ENCODE measurements at regions not wholly inside any gene's neighbourhood (a gene's known extent, or its start where the extent isn't known, plus 50 kb on each side); places are given as distances from the start of the nearest gene placed in this dataset.

DNA sequence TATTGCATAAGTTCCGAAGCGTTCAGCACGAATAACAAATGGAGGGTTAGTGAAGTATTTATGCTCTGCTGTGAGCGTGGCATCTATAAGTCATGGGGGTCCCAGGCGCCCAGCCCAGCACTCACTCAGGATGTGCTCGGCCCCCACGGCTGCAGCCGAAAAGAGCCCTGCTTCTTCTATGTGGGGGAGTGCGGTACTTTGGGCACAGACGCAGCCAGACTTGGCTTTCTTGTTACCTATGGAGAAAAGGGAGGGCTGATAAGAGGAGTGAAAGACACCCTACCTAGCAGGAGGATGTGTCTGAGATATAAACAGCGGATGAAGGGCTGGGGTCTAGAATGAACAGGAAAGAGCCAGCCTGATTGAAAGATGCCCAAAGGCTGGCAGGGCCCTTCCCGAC is 51.4 kb downstream of the MRPL36 start:
- H3K9me3 ChIP-seq (replicated peaks; ENCODE audit: control insufficient read depth, low read depth, low read length) = no peaks in the 10 kb centered on the region
- WGBS (ENCODE audit: insufficient coverage) = 67% methylated on average over 11 of the region's 12 CpGs
- no peak for DNase-seq
- no peaks in the 10 kb centered on the region for H3K36me3 ChIP-seq (ENCODE audit: control insufficient read depth, insufficient read depth, low read length)
- H3K4me3 ChIP-seq (ENCODE audit: low read length) = no peak overlapping the region
- no peaks in the 10 kb centered on the region for H3K4me1 ChIP-seq (ENCODE audit: control insufficient read depth, insufficient read depth, low read length)
- no peak overlapping the region for H3K27ac ChIP-seq (ENCODE audit: low read length)
- H3K27me3 ChIP-seq (ENCODE audit: control insufficient read depth, insufficient read depth, low read length) = peaks cover 11% of the 10 kb centered on the region

DNA sequence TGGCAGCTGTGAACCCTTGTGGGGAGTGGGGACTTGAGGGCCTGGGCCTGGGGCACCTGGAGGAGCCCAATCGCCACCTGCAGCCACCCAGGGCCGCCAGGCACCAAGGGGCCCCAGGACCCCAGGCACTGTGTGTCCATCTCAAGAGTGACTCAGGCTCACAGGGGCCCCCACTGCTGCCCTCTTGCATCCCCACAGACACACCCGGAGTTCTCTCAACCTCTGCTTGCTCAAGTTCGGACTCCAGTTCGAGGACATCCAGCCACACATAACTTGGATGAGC is 51.9 kb downstream of the MRPL36 start:
- H3K27me3 ChIP-seq (ENCODE audit: control insufficient read depth, insufficient read depth, low read length) = peaks cover 8% of the 10 kb centered on the region
- 83% methylated on average over 5 of the region's 5 CpGs for WGBS (ENCODE audit: insufficient coverage)
- no peaks in the 10 kb centered on the region for H3K36me3 ChIP-seq (ENCODE audit: control insufficient read depth, insufficient read depth, low read length)
- no peak for DNase-seq
- no peak overlapping the region for H3K27ac ChIP-seq (ENCODE audit: low read length)
- H3K4me1 ChIP-seq (ENCODE audit: control insufficient read depth, insufficient read depth, low read length) = no peaks in the 10 kb centered on the region
- H3K9me3 ChIP-seq (replicated peaks; ENCODE audit: control insufficient read depth, low read depth, low read length) = no peaks in the 10 kb centered on the region
- no peak overlapping the region for H3K4me3 ChIP-seq (ENCODE audit: low read length)

DNA sequence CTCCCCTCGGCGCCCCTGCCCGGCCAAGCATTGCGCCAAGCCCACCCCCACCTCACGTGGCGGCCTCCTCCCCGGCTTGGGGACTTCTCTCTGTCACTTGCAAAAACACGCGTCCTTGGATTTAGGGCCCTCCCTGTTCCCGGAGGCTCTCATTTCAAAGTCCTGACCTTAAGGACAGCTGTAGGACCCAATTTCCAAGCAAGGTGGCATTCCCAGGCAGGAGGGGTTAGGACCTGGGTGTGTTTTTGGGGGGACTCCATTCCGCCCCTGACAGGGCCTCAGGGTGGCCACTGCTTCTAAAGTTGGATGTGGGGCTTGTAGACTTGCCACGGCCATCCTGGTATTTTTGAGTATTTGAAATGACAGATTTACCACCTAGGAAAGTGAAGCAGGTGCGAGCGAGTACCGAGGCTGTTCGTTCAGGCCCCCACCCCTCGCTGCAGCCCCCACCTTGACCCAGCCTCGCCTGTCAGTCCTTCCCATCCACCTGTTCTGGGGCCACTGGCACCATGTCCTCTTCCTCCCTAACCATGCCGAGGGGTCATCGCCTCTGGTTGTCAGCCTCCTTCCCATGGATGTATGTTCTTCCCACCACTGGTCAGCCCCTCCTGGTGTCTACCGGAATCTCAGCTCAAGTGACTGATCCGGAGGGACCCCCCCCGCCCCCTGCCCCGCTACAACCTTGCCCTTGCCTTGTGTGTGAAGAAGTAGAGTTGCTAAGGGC is 52.4 kb downstream of the MRPL36 start:
- Histone ChIP-seq H3K4me3 (ENCODE audit: low read length) (no peak overlapping the region), H3K9me3 (replicated peaks; ENCODE audit: control insufficient read depth, low read depth, low read length) (no peaks in the 10 kb centered on the region), H3K27ac (ENCODE audit: low read length) (no peak overlapping the region), H3K27me3 (ENCODE audit: control insufficient read depth, insufficient read depth, low read length) (peaks cover 5% of the 10 kb centered on the region), H3K4me1 (ENCODE audit: control insufficient read depth, insufficient read depth, low read length) (no peaks in the 10 kb centered on the region), H3K36me3 (ENCODE audit: control insufficient read depth, insufficient read depth, low read length) (no peaks in the 10 kb centered on the region)
- 79% methylated on average over 16 of the region's 24 CpGs for WGBS (ENCODE audit: insufficient coverage)
- no peak for DNase-seq

DNA sequence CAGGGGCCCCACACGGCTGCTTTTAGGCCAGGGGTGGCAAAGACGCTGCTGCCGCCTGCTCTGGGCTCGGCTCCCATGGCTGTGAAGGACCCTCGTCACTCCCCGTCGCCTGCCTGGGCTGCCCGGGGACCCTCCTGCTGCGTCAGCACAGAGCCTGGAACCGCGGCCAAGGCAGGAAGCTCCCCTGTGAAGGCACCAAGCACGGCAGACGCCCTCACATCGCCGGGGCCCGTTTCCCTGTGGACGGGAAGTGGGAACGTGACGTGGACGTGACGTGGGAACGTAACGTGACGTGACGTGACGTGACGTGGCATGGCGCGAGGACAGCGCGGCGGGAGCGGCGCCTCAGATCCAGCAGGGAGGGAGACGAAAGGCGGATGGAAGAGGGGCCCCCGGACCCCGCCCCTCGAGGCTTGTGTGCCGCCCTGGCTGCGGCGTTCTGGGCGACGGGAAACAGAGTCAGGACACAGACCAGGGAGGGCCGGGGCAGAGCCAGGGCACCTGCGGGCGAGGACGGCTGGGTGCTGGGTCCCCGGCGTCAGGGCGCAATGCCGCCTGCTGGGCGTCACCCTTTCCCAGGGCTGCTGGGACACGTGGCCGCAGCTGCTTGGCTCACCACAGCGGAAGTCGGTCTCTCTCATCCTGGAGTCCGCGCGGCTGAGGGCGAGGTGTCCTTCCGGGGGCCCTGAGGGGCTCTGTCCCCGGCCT is 53.1 kb downstream of the MRPL36 start:
- Histone ChIP-seq H3K9me3 (replicated peaks; ENCODE audit: control insufficient read depth, low read depth, low read length) (no peaks in the 10 kb centered on the region), H3K4me3 (ENCODE audit: low read length) (no peak overlapping the region), H3K27ac (ENCODE audit: low read length) (no peak overlapping the region), H3K27me3 (ENCODE audit: control insufficient read depth, insufficient read depth, low read length) (peaks cover 2% of the 10 kb centered on the region), H3K4me1 (ENCODE audit: control insufficient read depth, insufficient read depth, low read length) (no peaks in the 10 kb centered on the region), H3K36me3 (ENCODE audit: control insufficient read depth, insufficient read depth, low read length) (no peaks in the 10 kb centered on the region)
- 89% methylated on average over 63 of the region's 63 CpGs for WGBS (ENCODE audit: insufficient coverage)
- no peak for DNase-seq

DNA sequence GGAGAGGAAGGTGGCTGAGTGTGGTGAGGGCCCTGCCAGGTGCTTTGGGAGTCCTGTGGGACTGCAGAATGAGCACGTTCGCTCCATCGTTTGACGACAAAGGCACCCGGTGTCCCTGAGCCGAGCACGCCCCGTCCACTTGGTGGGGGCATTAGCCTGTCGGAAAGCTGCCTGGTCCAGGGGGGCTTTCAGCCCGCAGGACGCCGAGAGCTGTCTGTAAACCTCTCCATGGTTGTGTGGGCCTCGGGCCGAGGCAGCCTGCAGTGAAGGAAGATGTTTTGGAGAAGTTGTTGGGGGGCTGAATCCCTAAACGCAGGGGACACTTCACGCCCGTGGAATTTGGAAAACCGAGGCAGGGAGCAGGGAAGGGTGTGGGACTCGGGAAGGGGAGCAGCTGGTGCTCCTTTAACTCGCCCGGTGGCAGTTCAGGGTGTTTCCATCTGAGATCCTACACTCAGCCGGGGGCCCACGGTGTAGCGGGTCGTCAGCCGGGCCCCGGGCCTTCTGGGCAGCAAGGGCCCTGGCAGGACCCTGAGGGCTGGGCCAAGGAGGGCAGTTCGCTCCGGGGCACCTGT is 53.8 kb downstream of the MRPL36 start:
- Histone ChIP-seq H3K4me1 (ENCODE audit: control insufficient read depth, insufficient read depth, low read length) (no peaks in the 10 kb centered on the region), H3K9me3 (replicated peaks; ENCODE audit: control insufficient read depth, low read depth, low read length) (no peaks in the 10 kb centered on the region), H3K36me3 (ENCODE audit: control insufficient read depth, insufficient read depth, low read length) (no peaks in the 10 kb centered on the region), H3K27me3 (ENCODE audit: control insufficient read depth, insufficient read depth, low read length) (peaks cover 2% of the 10 kb centered on the region), H3K4me3 (ENCODE audit: low read length) (no peak overlapping the region), H3K27ac (ENCODE audit: low read length) (no peak overlapping the region)
- DNase-seq = no peak
- 83% methylated on average over 29 of the region's 29 CpGs for WGBS (ENCODE audit: insufficient coverage)

DNA sequence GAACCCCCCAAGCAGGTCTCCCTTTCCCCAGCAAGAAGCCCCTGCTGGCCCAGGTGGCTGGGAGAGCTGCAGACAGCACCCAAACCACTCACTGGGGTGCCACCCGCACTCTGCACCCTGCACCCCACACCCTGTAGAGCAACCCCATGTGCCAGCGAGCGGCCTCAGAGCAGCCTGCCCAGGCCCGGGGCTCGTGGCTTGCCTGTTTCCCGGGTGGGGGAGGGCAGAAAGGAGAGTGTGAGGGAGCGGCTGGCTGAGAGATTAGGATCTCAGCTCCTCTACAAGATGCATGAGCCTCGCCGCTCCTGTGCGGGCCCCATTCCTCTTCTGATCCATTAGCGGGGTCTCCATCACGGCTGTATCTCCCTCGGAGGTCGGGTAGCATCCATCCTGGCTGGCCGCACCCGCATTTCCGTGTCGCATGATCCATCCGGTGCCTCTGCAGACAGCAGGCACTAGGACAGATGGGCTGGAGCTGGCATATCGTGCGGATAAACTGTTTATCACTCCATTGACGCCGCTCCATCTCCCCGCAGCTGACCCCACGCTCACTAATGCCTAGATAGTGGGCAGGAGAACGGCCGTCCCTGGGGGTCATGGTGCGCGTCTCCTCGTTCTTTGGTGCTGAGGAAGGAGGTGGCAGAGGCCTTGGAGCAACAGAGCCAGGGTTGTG is 54.4 kb downstream of the MRPL36 start:
- Histone ChIP-seq H3K4me3 (ENCODE audit: low read length) (no peak overlapping the region), H3K36me3 (ENCODE audit: control insufficient read depth, insufficient read depth, low read length) (no peaks in the 10 kb centered on the region), H3K27me3 (ENCODE audit: control insufficient read depth, insufficient read depth, low read length) (no peaks in the 10 kb centered on the region), H3K27ac (ENCODE audit: low read length) (no peak overlapping the region), H3K4me1 (ENCODE audit: control insufficient read depth, insufficient read depth, low read length) (no peaks in the 10 kb centered on the region), H3K9me3 (replicated peaks; ENCODE audit: control insufficient read depth, low read depth, low read length) (no peaks in the 10 kb centered on the region)
- WGBS (ENCODE audit: insufficient coverage) = 81% methylated on average over 22 of the region's 30 CpGs
- no peak for DNase-seq

DNA sequence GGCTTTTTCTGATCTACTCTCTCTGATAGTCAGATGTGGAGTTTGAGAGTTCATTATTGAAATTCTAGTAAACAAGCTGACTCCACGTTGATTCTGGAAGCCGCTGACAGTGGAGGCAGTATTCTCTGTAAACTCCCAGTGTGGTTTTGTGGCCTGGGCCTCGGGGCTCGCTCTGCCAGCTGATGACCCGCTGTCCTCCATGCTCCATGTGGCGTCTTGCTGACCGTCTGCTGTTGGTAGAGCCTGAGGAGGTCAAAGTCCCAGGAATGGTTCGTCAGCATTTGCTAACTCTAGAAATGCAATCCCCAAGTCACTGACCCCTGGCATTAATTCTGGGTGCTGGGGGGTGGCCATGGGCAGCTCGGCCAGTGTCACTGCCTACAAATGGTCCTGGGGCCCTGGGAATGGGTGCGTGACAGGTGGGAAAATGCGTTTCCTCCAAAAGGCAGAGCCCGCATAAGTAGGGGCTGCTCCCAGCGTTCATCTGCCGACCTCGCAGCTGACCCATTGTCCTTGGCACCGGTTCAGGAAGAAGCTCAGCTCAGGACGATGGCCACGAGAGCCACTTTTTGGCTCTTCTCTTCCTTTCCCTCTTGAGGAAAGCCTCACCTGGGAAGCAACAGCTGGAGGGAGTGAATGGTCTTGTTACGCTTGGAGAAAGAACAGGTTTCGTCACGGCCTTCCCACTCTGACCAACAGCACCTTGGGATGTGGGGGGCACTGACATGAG is 55.1 kb downstream of the MRPL36 start:
- Histone ChIP-seq H3K4me3 (ENCODE audit: low read length) (no peak overlapping the region), H3K27ac (ENCODE audit: low read length) (no peak overlapping the region), H3K27me3 (ENCODE audit: control insufficient read depth, insufficient read depth, low read length) (no peaks in the 10 kb centered on the region), H3K36me3 (ENCODE audit: control insufficient read depth, insufficient read depth, low read length) (no peaks in the 10 kb centered on the region), H3K4me1 (ENCODE audit: control insufficient read depth, insufficient read depth, low read length) (no peaks in the 10 kb centered on the region), H3K9me3 (replicated peaks; ENCODE audit: control insufficient read depth, low read depth, low read length) (no peaks in the 10 kb centered on the region)
- no peak for DNase-seq
- WGBS (ENCODE audit: insufficient coverage) = 81% methylated on average over 19 of the region's 21 CpGs

DNA sequence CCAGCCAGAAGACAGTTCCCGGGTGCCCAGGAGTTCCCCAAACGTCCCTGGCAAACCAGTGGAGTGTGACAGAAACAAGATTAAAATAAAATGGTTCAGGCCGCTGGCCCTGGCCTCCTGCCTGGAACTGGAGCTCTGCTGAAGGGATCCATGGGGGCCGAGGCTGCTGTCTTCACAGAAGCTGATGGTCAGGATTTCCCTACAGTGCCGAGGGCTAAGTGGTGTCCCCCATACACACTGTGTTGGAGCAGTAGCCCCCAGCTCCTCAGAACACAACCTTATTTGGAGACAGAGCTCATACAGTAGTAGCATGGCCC is 55.9 kb downstream of the MRPL36 start:
- Histone ChIP-seq H3K9me3 (replicated peaks; ENCODE audit: control insufficient read depth, low read depth, low read length) (peaks cover 2% of the 10 kb centered on the region), H3K27me3 (ENCODE audit: control insufficient read depth, insufficient read depth, low read length) (no peaks in the 10 kb centered on the region), H3K4me1 (ENCODE audit: control insufficient read depth, insufficient read depth, low read length) (no peaks in the 10 kb centered on the region), H3K27ac (ENCODE audit: low read length) (no peak overlapping the region), H3K4me3 (ENCODE audit: low read length) (no peak overlapping the region), H3K36me3 (ENCODE audit: control insufficient read depth, insufficient read depth, low read length) (no peaks in the 10 kb centered on the region)
- WGBS (ENCODE audit: insufficient coverage) = 19% methylated on average over 3 of the region's 5 CpGs
- DNase-seq = no peak

DNA sequence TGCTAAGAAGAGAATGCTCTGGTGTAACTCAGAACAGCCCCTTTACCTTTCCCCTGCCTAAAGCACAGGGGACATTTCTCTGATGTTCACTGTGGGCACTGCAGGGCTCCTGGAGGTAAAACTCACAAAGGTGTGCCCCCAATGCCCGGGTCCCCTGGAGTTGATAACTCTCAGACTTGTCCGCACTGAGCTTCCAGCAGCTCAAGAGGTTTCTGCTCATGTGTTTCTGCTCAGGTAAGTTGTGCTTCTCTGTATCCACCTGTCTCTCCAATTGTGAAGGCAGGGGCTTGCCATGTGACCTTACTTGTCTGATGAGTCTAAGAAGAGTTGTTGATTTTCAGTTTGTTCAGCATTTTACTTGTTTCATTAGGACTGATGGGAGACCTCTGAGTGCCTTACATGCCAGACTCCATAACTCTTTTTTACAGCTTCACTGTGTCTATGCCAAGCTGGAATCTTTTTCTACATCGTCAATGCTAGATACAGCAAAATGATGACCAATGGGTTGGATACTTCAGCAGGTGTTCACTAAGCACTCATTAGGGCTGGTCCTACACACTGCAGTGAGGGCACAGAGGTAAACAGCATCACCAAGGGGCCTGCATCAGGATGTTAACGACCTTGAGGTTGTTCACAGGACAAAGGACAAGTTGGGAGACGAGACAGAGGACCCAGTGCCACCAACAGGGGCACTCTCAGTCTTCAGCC is 56.4 kb downstream of the MRPL36 start:
- no peak overlapping the region for H3K4me3 ChIP-seq (ENCODE audit: low read length)
- no peak for DNase-seq
- no peak overlapping the region for H3K27ac ChIP-seq (ENCODE audit: low read length)
- H3K27me3 ChIP-seq (ENCODE audit: control insufficient read depth, insufficient read depth, low read length) = no peaks in the 10 kb centered on the region
- 71% methylated on average over 5 of the region's 5 CpGs for WGBS (ENCODE audit: insufficient coverage)
- H3K9me3 ChIP-seq (replicated peaks; ENCODE audit: control insufficient read depth, low read depth, low read length) = peaks cover 2% of the 10 kb centered on the region
- no peaks in the 10 kb centered on the region for H3K36me3 ChIP-seq (ENCODE audit: control insufficient read depth, insufficient read depth, low read length)
- H3K4me1 ChIP-seq (ENCODE audit: control insufficient read depth, insufficient read depth, low read length) = no peaks in the 10 kb centered on the region
